Left ventricle myocardium inferior (tissue), 1 donor: ENCODE measurements at regions not wholly inside any gene's neighbourhood (a gene's known extent, or its start where the extent isn't known, plus 50 kb on each side); places are given as distances from the start of the nearest gene placed in this dataset.

Experiments used
- DNase-seq: peaks from one replicate; pipeline ENCODE4 v3.0.0-alpha.2; 2020
- H3K27ac ChIP-seq: fragments of 200-600 bp; replicated peaks from 2 replicates; pipeline ENCODE4 v1.8.0; 2021
- H3K27me3 ChIP-seq: fragments of 200-600 bp; 2 replicates; pipeline ENCODE4 v1.8.0; 2021; ENCODE audit warnings: low read depth
- H3K36me3 ChIP-seq: fragments of 200-600 bp; 2 replicates; pipeline ENCODE4 v1.8.0; 2021
- H3K4me1 ChIP-seq: fragments of 200-600 bp; 2 replicates; pipeline ENCODE4 v1.8.0; 2021
- H3K4me3 ChIP-seq: fragments of 200-600 bp; 2 replicates; pipeline ENCODE4 v1.8.0; 2021; ENCODE audit warnings: mild to moderate bottlenecking, moderate library complexity
- H3K9me3 ChIP-seq: fragments of 200-600 bp; replicated peaks from 2 replicates; pipeline ENCODE4 v1.8.0; 2021
- intact Hi-C: fragments of 100-400 bp; cut with micrococcal nuclease; formaldehyde crosslinking; loops from one replicate; pipeline ENCODE4 v1.11.0; 2022
- TF ChIP-seq, protein P1 (sequence below): fragments of 200-600 bp; IDR thresholded peaks from 2 replicates; pipeline ENCODE4 v1.8.0; 2021; ENCODE audit warnings: antibody characterized with exemption, mild to moderate bottlenecking, borderline replicate concordance
- donor health status: DM: no; HTN: yes; CAD: no; lungs with severe emphysema.

DNA sequence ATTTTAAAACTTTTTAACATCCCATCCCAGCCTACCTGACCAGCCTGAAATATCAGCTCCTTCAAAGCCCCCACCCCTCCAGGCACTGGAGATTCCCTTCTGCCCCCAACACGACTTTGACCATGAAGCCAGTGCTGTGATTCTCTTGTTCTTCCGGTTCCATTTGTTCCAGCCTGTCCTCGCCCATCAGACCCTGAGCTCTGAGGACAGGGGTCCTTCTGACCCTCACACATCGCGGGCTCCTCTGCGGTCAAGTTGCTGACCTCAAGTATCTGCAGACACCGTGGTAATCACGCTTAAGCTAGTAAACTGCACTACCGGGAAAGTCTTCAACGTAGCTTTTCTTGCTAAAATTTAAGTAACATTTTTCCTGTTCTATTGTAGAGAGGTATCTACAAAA, 282.2 kb upstream of the SALL3 start:
- no peak overlapping the region for H3K4me3 ChIP-seq
- H3K27ac ChIP-seq, result no peak overlapping the region
- H3K36me3 ChIP-seq, result no peaks in the 10 kb centered on the region
- no peaks in the 10 kb centered on the region for H3K4me1 ChIP-seq
- no peaks in the 10 kb centered on the region for H3K9me3 ChIP-seq
- TF ChIP-seq, protein P1, sequence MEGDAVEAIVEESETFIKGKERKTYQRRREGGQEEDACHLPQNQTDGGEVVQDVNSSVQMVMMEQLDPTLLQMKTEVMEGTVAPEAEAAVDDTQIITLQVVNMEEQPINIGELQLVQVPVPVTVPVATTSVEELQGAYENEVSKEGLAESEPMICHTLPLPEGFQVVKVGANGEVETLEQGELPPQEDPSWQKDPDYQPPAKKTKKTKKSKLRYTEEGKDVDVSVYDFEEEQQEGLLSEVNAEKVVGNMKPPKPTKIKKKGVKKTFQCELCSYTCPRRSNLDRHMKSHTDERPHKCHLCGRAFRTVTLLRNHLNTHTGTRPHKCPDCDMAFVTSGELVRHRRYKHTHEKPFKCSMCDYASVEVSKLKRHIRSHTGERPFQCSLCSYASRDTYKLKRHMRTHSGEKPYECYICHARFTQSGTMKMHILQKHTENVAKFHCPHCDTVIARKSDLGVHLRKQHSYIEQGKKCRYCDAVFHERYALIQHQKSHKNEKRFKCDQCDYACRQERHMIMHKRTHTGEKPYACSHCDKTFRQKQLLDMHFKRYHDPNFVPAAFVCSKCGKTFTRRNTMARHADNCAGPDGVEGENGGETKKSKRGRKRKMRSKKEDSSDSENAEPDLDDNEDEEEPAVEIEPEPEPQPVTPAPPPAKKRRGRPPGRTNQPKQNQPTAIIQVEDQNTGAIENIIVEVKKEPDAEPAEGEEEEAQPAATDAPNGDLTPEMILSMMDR, result no peak
- DNase-seq, result no peak
- peaks cover 42% of the 10 kb centered on the region for H3K27me3 ChIP-seq
- intact Hi-C loops, result no loop called here

DNA sequence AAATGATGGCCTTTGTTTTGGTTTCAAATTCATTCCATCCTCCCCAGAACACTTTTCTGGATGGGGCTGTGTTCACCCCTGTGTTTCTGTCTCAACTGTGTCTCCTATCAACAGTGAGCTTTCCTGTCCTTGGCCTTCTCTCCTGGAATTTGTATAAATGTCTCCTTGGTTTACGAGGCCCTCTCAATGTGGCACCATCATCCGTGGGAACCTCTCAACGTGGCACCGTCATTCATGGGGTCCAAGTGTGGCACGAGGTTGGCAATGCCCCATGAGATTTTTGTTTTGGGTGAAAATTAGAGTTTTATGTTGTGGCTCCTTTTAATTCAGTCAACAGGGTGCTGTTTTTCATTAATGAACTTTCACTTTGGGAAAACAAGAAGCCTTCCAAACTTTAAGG, 280.7 kb upstream of the SALL3 start:
- peaks cover 40% of the 10 kb centered on the region for H3K27me3 ChIP-seq
- H3K27ac ChIP-seq, result no peak overlapping the region
- no peaks in the 10 kb centered on the region for H3K4me1 ChIP-seq
- DNase-seq, result no peak
- H3K4me3 ChIP-seq, result no peak overlapping the region
- intact Hi-C loops, result no loop called here
- H3K36me3 ChIP-seq, result no peaks in the 10 kb centered on the region
- no peaks in the 10 kb centered on the region for H3K9me3 ChIP-seq
- TF ChIP-seq, protein P1, result no peak

DNA sequence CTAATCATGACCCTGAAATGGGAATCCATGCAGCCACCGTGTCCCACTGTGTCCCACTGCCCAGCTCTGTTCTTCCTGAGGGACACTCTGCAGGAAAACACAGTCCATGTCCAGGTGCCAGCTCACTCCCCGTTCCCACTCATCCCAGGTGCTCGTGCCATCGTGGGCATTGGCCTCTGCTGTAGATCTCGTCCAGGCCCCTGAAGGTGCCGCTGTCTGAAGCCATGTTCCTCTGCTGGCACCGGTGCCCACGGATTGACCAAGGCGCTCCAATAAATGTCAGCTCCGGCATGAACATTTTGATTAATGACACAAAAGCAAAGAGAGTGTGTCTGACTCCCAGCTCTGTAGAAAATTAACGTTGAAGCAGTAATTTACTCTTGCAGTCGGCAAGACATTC, 280.1 kb upstream of the SALL3 start:
- Histone ChIP-seq H3K27me3 (peaks cover 40% of the 10 kb centered on the region), H3K36me3 (no peaks in the 10 kb centered on the region), H3K4me3 (no peak overlapping the region), H3K4me1 (no peaks in the 10 kb centered on the region), H3K27ac (no peak overlapping the region), H3K9me3 (no peaks in the 10 kb centered on the region)
- TF ChIP-seq, protein P1, result no peak
- DNase-seq, result no peak
- intact Hi-C loops, result no loop called here

DNA sequence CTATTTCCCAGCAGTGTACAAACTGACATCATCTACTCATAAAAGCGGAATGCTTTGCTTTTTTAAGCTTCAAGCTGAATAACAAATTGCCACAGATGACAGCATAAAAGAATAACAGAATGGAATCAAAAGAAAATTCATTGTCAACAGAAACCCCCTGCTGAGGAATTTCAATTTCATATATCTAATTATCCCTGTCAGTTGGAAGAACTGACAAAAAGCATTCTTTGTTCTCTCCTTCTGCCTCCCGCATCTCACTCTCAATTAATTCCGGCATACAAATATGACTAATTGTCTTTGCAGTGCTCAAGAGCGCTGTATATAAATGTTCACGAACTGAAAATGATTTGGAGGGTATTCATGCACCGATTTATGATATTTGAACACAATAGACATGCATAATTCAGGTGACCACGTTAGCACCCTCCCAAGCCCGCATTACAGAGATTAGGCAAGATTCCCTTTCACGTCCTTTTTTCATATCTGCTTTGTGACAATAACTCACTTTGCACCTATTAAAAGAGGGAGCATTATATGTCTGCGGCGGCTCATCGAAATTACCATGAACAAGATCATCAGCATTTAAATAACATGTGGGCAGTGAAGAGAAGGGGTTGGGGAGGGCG, 277.7 kb upstream of the SALL3 start:
- Histone ChIP-seq H3K27ac (no peak overlapping the region), H3K4me1 (no peaks in the 10 kb centered on the region), H3K36me3 (no peaks in the 10 kb centered on the region), H3K9me3 (peaks cover 5% of the 10 kb centered on the region), H3K27me3 (peaks cover 44% of the 10 kb centered on the region), H3K4me3 (no peak overlapping the region)
- TF ChIP-seq, protein P1, result no peak
- no peak for DNase-seq
- intact Hi-C loops, result no loop called here

DNA sequence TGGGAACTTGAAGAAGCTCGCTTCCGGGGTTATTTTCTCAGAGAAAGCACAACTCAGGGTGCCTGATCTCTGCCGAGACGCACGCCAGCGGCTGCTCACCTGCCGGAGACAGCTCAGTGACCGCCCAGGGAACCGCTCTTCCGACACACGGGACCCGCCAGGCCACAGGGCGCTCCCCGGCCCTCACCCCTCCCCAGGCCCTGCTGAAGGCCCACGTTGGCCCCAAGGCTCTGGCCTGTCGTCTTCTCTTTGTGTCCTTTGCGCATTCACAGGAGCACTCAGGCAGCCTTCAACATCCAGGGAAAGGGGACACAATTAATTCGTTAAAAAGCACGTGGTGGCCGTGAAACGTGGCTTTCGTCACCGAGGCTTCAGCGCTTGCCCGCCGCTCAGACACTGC, 276.3 kb upstream of the SALL3 start:
- H3K4me1 ChIP-seq, result no peaks in the 10 kb centered on the region
- no peaks in the 10 kb centered on the region for H3K36me3 ChIP-seq
- H3K27me3 ChIP-seq, result peaks cover 35% of the 10 kb centered on the region
- DNase-seq, result no peak
- no peak overlapping the region for H3K4me3 ChIP-seq
- intact Hi-C loops, result no loop called here
- H3K27ac ChIP-seq, result no peak overlapping the region
- TF ChIP-seq, protein P1, result no peak
- peaks cover 19% of the 10 kb centered on the region for H3K9me3 ChIP-seq

DNA sequence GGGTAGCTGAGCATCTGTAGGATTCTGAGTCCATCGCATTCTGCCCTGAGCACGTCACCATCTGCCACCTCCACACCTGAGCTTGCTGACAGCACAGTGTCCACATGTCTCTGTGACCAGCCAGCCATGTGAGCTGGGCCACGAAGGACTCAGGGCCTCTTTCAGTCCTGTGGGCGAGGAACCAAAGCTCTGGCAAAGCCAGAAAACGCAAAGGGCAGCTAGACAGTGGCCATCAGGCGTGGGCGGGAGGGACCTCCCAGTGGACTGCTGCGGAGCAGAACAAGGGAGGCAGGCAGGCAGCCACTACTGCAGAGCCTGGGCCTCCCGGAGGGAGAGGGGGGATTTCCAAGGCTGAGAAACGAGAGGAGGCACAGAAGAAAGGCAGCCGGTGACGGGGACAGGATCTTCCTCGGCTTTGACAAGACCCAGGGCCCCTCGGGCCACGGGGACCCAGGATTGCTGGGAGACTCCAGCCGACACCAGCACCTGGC, 274.6 kb upstream of the SALL3 start:
- Histone ChIP-seq H3K27ac (no peak overlapping the region), H3K4me3 (no peak overlapping the region), H3K9me3 (peaks cover 37% of the 10 kb centered on the region), H3K27me3 (peaks cover 29% of the 10 kb centered on the region), H3K4me1 (no peaks in the 10 kb centered on the region), H3K36me3 (no peaks in the 10 kb centered on the region)
- TF ChIP-seq, protein P1, result no peak
- intact Hi-C loops, result no loop called here
- no peak for DNase-seq
